ENCODE measurements at regions not wholly inside any gene's neighbourhood (a gene's known extent, or its start where the extent isn't known, plus 50 kb on each side); places are given as distances from the start of the nearest gene placed in this dataset.
"Not testable (repeated sequence)": the region's sequence is repeated elsewhere in the genome, so short reads cannot be mapped to it uniquely, and the experiment has no call there.

DNA sequence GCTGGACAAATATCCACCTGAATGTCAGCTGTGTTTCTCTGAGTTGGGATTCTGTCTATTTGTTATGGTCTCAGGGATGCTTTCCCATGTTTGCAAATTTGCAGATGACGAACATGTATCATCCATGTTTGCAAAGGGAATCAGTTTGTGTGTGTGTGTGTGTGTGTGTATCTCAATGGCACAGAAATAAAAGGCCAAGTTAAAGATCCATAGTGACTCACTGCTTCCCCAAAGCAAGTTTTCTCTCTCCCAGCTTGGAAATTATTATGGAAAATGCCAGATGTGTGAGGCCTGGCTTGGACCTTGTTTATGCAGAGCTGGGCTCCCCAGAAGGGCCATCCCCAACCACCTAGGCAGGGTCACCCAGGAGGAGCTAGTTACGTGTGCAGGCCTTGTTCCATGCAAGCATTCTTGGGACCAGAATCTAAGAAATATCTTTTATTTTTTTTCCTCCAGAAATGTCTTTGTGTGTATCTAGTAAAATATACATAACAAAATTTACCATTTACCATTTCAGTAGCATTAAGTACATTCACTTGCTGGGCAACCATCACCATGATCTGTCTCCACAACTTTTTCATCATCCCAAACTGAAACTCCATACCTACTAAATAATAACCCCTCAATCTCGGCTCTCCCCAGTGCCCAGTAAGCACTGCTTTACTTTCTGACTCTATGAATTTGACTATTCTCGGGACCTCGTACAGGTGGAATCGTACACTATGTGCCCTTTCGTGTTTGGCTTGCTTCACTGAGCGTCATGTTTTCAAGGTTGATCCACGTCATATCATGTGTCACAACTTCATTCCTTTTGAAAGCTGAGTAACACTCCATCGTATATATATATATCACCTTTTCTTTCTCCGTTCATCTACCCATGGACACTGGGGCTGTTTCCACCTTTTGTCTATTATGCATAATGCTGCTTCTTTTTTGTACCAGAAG is 56.6 kb upstream of the WNT7B start:
- no peak overlapping the region for H3K4me3 ChIP-seq (ENCODE audit: low read length, poor library complexity, severe bottlenecking)
- no peaks in the 10 kb centered on the region for H3K9me3 ChIP-seq (ENCODE audit: insufficient read depth, low read depth, low read length)
- no peaks in the 10 kb centered on the region for H3K36me3 ChIP-seq (ENCODE audit: insufficient read depth, low read length)
- peaks cover 22% of the 10 kb centered on the region for H3K79me2 ChIP-seq (ENCODE audit: insufficient read depth, low read length)
- no peaks in the 10 kb centered on the region for H4K20me1 ChIP-seq (ENCODE audit: insufficient read depth, low read length, poor library complexity, severe bottlenecking)
- H3F3A ChIP-seq (ENCODE audit: low read depth): 0 out of 2 replicates have a peak, but pooled peaks cover 5% of the 10 kb centered on the region
- no peak overlapping the region for H2AFZ ChIP-seq (ENCODE audit: low read length)
- TF ChIP-seq, protein P1, sequence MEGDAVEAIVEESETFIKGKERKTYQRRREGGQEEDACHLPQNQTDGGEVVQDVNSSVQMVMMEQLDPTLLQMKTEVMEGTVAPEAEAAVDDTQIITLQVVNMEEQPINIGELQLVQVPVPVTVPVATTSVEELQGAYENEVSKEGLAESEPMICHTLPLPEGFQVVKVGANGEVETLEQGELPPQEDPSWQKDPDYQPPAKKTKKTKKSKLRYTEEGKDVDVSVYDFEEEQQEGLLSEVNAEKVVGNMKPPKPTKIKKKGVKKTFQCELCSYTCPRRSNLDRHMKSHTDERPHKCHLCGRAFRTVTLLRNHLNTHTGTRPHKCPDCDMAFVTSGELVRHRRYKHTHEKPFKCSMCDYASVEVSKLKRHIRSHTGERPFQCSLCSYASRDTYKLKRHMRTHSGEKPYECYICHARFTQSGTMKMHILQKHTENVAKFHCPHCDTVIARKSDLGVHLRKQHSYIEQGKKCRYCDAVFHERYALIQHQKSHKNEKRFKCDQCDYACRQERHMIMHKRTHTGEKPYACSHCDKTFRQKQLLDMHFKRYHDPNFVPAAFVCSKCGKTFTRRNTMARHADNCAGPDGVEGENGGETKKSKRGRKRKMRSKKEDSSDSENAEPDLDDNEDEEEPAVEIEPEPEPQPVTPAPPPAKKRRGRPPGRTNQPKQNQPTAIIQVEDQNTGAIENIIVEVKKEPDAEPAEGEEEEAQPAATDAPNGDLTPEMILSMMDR (conservative IDR thresholded peaks at IDR 0.05; ENCODE audit: low read length): no peak
- TF ChIP-seq EZH2phosphoT487 (IDR thresholded peaks at IDR 0.05; ENCODE audit: borderline replicate concordance): no peak
- no peaks in the 10 kb centered on the region for H3K27me3 ChIP-seq (ENCODE audit: insufficient read depth, low read length, poor library complexity, severe bottlenecking)
- no peak overlapping the region for H3K4me2 ChIP-seq (ENCODE audit: low read depth, low read length, poor library complexity, severe bottlenecking)
- H3K9ac ChIP-seq (ENCODE audit: low read depth, low read length, poor library complexity, severe bottlenecking): no peak overlapping the region
- no peaks in the 10 kb centered on the region for H3K9me2 ChIP-seq (replicated peaks; ENCODE audit: low read depth, low read length)
- H3K4me1 ChIP-seq (ENCODE audit: insufficient read depth, low read length, poor library complexity, severe bottlenecking): peaks cover 30% of the 10 kb centered on the region

DNA sequence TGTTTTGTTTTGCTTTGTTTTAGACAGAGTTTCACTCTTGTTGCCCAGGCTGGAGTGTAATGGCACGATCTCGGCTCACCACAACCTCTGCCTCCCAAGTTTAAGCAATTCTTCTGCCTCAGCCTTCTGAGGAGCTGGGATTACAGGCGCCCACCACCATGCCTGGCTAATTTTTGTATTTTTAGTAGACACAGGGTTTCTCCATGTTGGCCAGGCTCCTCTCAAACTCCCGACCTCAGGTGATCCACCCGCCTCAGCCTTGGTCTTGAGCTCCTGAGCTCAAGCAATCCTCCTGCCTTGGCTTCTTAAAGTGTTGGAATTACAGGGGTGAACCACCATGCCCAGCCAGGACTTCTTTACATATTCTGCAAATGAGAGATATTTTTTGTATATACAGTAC is 57.5 kb upstream of the WNT7B start:
- H3K9me2 ChIP-seq (replicated peaks; ENCODE audit: low read depth, low read length); H2AFZ ChIP-seq (ENCODE audit: low read length); H3K9me3 ChIP-seq (ENCODE audit: insufficient read depth, low read depth, low read length); H3K4me3 ChIP-seq (ENCODE audit: low read length, poor library complexity, severe bottlenecking); H3K36me3 ChIP-seq (ENCODE audit: insufficient read depth, low read length); H3F3A ChIP-seq (ENCODE audit: low read depth); H3K27me3 ChIP-seq (ENCODE audit: insufficient read depth, low read length, poor library complexity, severe bottlenecking); H4K20me1 ChIP-seq (ENCODE audit: insufficient read depth, low read length, poor library complexity, severe bottlenecking): not testable (repeated sequence)
- Histone ChIP-seq H3K9ac (ENCODE audit: low read depth, low read length, poor library complexity, severe bottlenecking) (peak overlapping the region; percentile 74), H3K79me2 (ENCODE audit: insufficient read depth, low read length) (peaks cover 30% of the 10 kb centered on the region), H3K4me1 (ENCODE audit: insufficient read depth, low read length, poor library complexity, severe bottlenecking) (peaks cover 35% of the 10 kb centered on the region), H3K4me2 (ENCODE audit: low read depth, low read length, poor library complexity, severe bottlenecking) (peak overlapping the region; percentile 93)

DNA sequence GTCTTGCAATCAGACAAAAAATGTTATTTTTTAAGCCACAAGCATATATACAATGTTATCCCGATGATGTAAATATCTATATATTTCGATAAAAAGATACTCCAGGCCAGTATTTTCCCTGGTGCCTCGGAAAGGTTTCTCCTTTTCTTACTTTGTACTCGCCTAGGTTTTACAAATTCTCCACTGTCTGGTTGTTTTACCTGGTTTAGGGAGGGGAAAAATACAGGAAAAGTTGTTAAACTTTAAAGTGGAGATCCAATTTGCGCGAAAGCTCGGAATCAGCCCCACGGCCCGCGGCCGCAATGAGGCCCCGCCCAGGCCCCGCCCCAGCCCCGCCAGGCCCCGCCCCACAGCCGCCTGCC is 58.4 kb upstream of the WNT7B start:
- Histone ChIP-seq H3K79me2 (ENCODE audit: insufficient read depth, low read length) (peaks cover 31% of the 10 kb centered on the region), H4K20me1 (ENCODE audit: insufficient read depth, low read length, poor library complexity, severe bottlenecking) (no peaks in the 10 kb centered on the region), H3F3A (ENCODE audit: low read depth) (0 out of 2 replicates have a peak, but pooled peaks cover 5% of the 10 kb centered on the region), H3K4me2 (ENCODE audit: low read depth, low read length, poor library complexity, severe bottlenecking) (peak overlapping the region; percentile 93), H3K9ac (ENCODE audit: low read depth, low read length, poor library complexity, severe bottlenecking) (peak overlapping the region; percentile 74), H2AFZ (ENCODE audit: low read length) (peak overlapping the region; percentile 91), H3K36me3 (ENCODE audit: insufficient read depth, low read length) (no peaks in the 10 kb centered on the region), H3K9me2 (replicated peaks; ENCODE audit: low read depth, low read length) (no peaks in the 10 kb centered on the region), H3K9me3 (ENCODE audit: insufficient read depth, low read depth, low read length) (no peaks in the 10 kb centered on the region), H3K4me1 (ENCODE audit: insufficient read depth, low read length, poor library complexity, severe bottlenecking) (peaks cover 43% of the 10 kb centered on the region), H3K27me3 (ENCODE audit: insufficient read depth, low read length, poor library complexity, severe bottlenecking) (no peaks in the 10 kb centered on the region), H3K4me3 (ENCODE audit: low read length, poor library complexity, severe bottlenecking) (peak overlapping the region; percentile 90)
- TF ChIP-seq EZH2phosphoT487 (IDR thresholded peaks at IDR 0.05; ENCODE audit: borderline replicate concordance): no peak
- TF ChIP-seq, protein P1 (conservative IDR thresholded peaks at IDR 0.05; ENCODE audit: low read length): no peak
